HepG2 (cell line): ENCODE measurements at regions not wholly inside any gene's neighbourhood (a gene's known extent, or its start where the extent isn't known, plus 50 kb on each side); places are given as distances from the start of the nearest gene placed in this dataset.

Experiments used
- ATAC-seq: fragments of 200-7000 bp; cut with Tn5 transposase; 3 replicates; pipeline ENCODE4 v1.9.1; 2020; ENCODE audit warnings: mild to moderate bottlenecking, moderate library complexity
- BruUV-seq: library from RNA; stranded (reverse); fragments of 400-500 nt; replicated peaks from 2 replicates; lab custom pipeline; 2021; lab: Mats Ljungman, UMichigan
- CTCF ChIA-PET: fragments of 300-600 bp; formaldehyde crosslinking; extraction: SDS; loops from one replicate; lab custom pipeline; 2021; ENCODE audit warnings: low total read pairs, inconsistent platforms, low intra/inter-chr PET ratio; lab: Yijun Ruan, JAX
- POLR2A ChIA-PET: fragments of 350-600 bp; sonication (Branson Sonifier 250); formaldehyde crosslinking; loops from one replicate; lab custom pipeline; 2020; ENCODE audit warnings: antibody characterized with exemption, inconsistent platforms; lab: Yijun Ruan, JAX
- DNase-seq: peaks from one replicate; pipeline ENCODE4 v3.0.0-alpha.2; 2015; ENCODE audit warnings: low spot score
- FAIRE-seq: peaks from 3 replicates; lab custom pipeline; 2011; peaks lifted over from hg19 to GRCh38; lab: Jason Lieb, UNC
- H2AFZ ChIP-seq: one replicate; pipeline ENCODE4 v1.6.1; 2011; ENCODE audit warnings: low read length, inconsistent platforms
- H3K27ac ChIP-seq: fragments of 300-600 bp; 3 replicates; pipeline ENCODE4 v1.8.0; 2011; ENCODE audit warnings: mixed run types, mild to moderate bottlenecking, mixed read lengths, low read length, inconsistent platforms; ENCODE audit not compliant: insufficient read depth; ENCODE audit errors: extremely low read length
- H3K27me3 ChIP-seq, 2 experiments: fragments of 200-600 bp in 1 of 2; 2 replicates in 1 of 2; 3 replicates in 1 of 2; pipeline versions ENCODE4 v1.6.0 to v1.8.0; 2011; ENCODE audit warnings: low read length in 2 of 2, mild to moderate bottlenecking in 2 of 2, moderate library complexity in 2 of 2, inconsistent platforms in 1 of 2; ENCODE audit not compliant: insufficient read depth in 2 of 2, control insufficient read depth in 1 of 2
- H3K36me3 ChIP-seq, 2 experiments: fragments of 200-600 bp in 1 of 2; replicated peaks in 1 of 2; 2 replicates in 1 of 2; 3 replicates in 1 of 2; pipeline versions ENCODE4 v1.5.1 to v1.8.0; 2011; ENCODE audit warnings: low read length in 2 of 2, inconsistent platforms in 1 of 2; ENCODE audit not compliant: insufficient read depth in 2 of 2, control insufficient read depth in 1 of 2
- H3K4me1 ChIP-seq: 2 replicates; pipeline ENCODE4 v1.5.1; 2012; ENCODE audit warnings: low read length, inconsistent platforms; ENCODE audit not compliant: insufficient read depth
- H3K4me2 ChIP-seq: 2 replicates; pipeline ENCODE4 v1.6.0; 2011; ENCODE audit warnings: low read depth, low read length, inconsistent platforms
- H3K4me3 ChIP-seq, 3 experiments: fragments of 200-600 bp in 1 of 3; sonication (generic), shearing (Covaris generic) in 1 of 3; replicated peaks in 1 of 3; 2 replicates each; pipeline ENCODE4 v1.5.1; 2011 to 2016; ENCODE audit warnings: low read length in 3 of 3, inconsistent platforms in 2 of 3, low read depth in 2 of 3, mild to moderate bottlenecking in 2 of 3, control low read depth in 1 of 3, mixed read lengths in 1 of 3; ENCODE audit not compliant: insufficient read depth in 1 of 3
- H3K79me2 ChIP-seq: one replicate; pipeline ENCODE4 v1.6.1; 2011; ENCODE audit warnings: low read length, inconsistent platforms; ENCODE audit not compliant: insufficient read depth
- H3K9ac ChIP-seq: 2 replicates; pipeline ENCODE4 v1.6.0; 2011; ENCODE audit warnings: mild to moderate bottlenecking, low read depth, low read length, inconsistent platforms; ENCODE audit not compliant: insufficient read depth
- H3K9me3 ChIP-seq: 2 replicates; pipeline ENCODE4 v1.5.1; 2012; ENCODE audit warnings: mild to moderate bottlenecking, low read length
- H4K20me1 ChIP-seq: 2 replicates; pipeline ENCODE4 v1.6.0; 2011; ENCODE audit warnings: inconsistent platforms, mild to moderate bottlenecking, low read length, moderate library complexity; ENCODE audit not compliant: insufficient read depth
- ELF4 ChIP-seq: sonication (generic); formaldehyde crosslinking; IDR thresholded peaks from 2 replicates; pipeline ENCODE4 v1.5.0; 2020; ENCODE audit warnings: missing genetic modification reagents, mild to moderate bottlenecking, moderate library complexity, borderline replicate concordance
- ETV5 ChIP-seq: IDR thresholded peaks from 2 replicates; pipeline ENCODE4 v1.6.1; 2018; ENCODE audit warnings: missing biosample characterization, missing genetic modification reagents, inconsistent platforms, borderline replicate concordance
- HNRNPK ChIP-seq: fragments of 200-400 bp; formaldehyde crosslinking; IDR thresholded peaks from 2 replicates; pipeline ENCODE4 v1.6.1; 2018; ENCODE audit warnings: low read length, low read depth, moderate library complexity, mild to moderate bottlenecking; ENCODE audit not compliant: poor library complexity, severe bottlenecking
- HOXA9 ChIP-seq: sonication (generic); formaldehyde crosslinking; IDR thresholded peaks from 2 replicates; pipeline ENCODE4 v1.8.1; 2022; ENCODE audit warnings: missing genetic modification reagents, mild to moderate bottlenecking, moderate library complexity, borderline replicate concordance
- KLF16 ChIP-seq, 2 experiments: sonication (generic) in 1 of 2; formaldehyde crosslinking in 1 of 2; IDR thresholded peaks; 2 replicates each; pipeline versions ENCODE4 v1.6.1 to v1.8.0; 2016 to 2023; ENCODE audit warnings: missing genetic modification reagents in 2 of 2, missing compliant biosample characterization in 1 of 2
- MAZ ChIP-seq, 2 experiments: sonication (generic) in 1 of 2; formaldehyde crosslinking in 1 of 2; IDR thresholded peaks; 2 replicates each; pipeline versions ENCODE4 v1.5.0 to v1.6.1; 2012 to 2020; ENCODE audit warnings: low read depth in 2 of 2, mild to moderate bottlenecking in 2 of 2, borderline replicate concordance in 1 of 2, improper control_type of control experiment in 1 of 2, low read length in 1 of 2, missing genetic modification reagents in 1 of 2, moderate library complexity in 1 of 2
- NFE2L2 ChIP-seq: fragments of 150-350 bp; IDR thresholded peaks from 2 replicates; pipeline ENCODE4 v1.6.1; 2014; ENCODE audit warnings: low read length
- POGZ ChIP-seq: sonication (generic); formaldehyde crosslinking; IDR thresholded peaks from 2 replicates; pipeline ENCODE4 v1.4.0; 2020; ENCODE audit warnings: mild to moderate bottlenecking, missing genetic modification reagents
- TAF1 ChIP-seq: sonication (generic); formaldehyde crosslinking; IDR thresholded peaks from 2 replicates; pipeline ENCODE4 v1.4.0; 2020; ENCODE audit warnings: missing genetic modification reagents
- ZBTB20 ChIP-seq: sonication (generic); formaldehyde crosslinking; IDR thresholded peaks from 2 replicates; pipeline ENCODE4 v1.8.1; 2023; ENCODE audit warnings: missing genetic modification reagents, low read depth, mild to moderate bottlenecking, borderline replicate concordance
- ZC3H4 ChIP-seq: sonication (generic); formaldehyde crosslinking; IDR thresholded peaks from 2 replicates; pipeline ENCODE4 v1.4.0; 2020; ENCODE audit warnings: missing genetic modification reagents, borderline replicate concordance
- ZNF253 ChIP-seq: sonication (generic); formaldehyde crosslinking; IDR thresholded peaks from 2 replicates; pipeline ENCODE4 v1.8.0; 2022; ENCODE audit warnings: mild to moderate bottlenecking, missing genetic modification reagents, borderline replicate concordance
- ZNF343 ChIP-seq: sonication (generic); formaldehyde crosslinking; IDR thresholded peaks from 2 replicates; pipeline ENCODE4 v1.4.0; 2020; ENCODE audit warnings: mild to moderate bottlenecking, missing genetic modification reagents
- ZNF670 ChIP-seq: sonication (generic); formaldehyde crosslinking; IDR thresholded peaks from 2 replicates; pipeline ENCODE4 v1.8.0; 2022; ENCODE audit warnings: mild to moderate bottlenecking, missing genetic modification reagents, borderline replicate concordance
- ZNF879 ChIP-seq: sonication (generic); formaldehyde crosslinking; IDR thresholded peaks from 2 replicates; pipeline ENCODE4 v1.8.1; 2023; ENCODE audit warnings: missing genetic modification reagents
- ZSCAN25 ChIP-seq: sonication (generic); formaldehyde crosslinking; IDR thresholded peaks from 2 replicates; pipeline ENCODE4 v1.8.0; 2022; ENCODE audit warnings: mild to moderate bottlenecking, missing genetic modification reagents
- in situ Hi-C: cut with HindIII; loops from 2 replicates; pipeline ENCODE4 v1.10.0; 2017; ENCODE audit warnings: low pct_unique_long_range_greater_than_20kb; ENCODE audit not compliant: extremely low pct_ligation_motif_present
- intact Hi-C: fragments of 100-400 bp; cut with micrococcal nuclease; formaldehyde crosslinking; loops from one replicate; pipeline ENCODE4 v1.10.0; 2022; ENCODE audit not compliant: unreplicated experiment
- TF ChIP-seq, protein P1 (sequence below): sonication (generic); IDR thresholded peaks from 2 replicates; pipeline ENCODE4 v1.6.1; 2016; ENCODE audit warnings: low read depth, borderline replicate concordance
- TF ChIP-seq, protein P2 (sequence below): sonication (generic); formaldehyde crosslinking; IDR thresholded peaks from 2 replicates; pipeline ENCODE4 v1.4.0; 2020; ENCODE audit warnings: missing genetic modification reagents
- TF ChIP-seq, protein P3 (sequence below): sonication (generic); formaldehyde crosslinking; IDR thresholded peaks from 2 replicates; pipeline ENCODE4 v1.4.0; 2020; ENCODE audit warnings: missing genetic modification reagents, borderline replicate concordance

DNA sequence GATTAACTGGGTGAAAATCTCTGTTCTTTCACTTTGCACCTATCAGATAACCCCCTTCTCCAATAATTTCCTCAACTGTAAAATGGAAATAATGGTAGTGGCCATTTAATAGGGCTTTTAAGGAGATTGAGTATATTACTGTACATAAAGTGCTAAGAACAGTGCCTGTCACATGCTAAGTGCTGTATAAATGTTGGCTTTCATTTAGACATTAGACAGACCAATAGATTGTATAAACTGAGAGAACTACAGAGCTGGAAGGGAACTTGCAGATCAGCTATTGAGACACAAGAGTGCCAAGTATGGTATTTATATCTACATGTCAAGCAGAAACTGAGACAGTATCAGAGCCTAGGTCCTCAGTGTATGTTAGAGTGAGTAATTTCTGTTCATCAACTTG lies 934.7 kb downstream of the PLA2G4A start:
- ChIA-PET CTCF (no interaction called here), POLR2A (no interaction called here)
- in situ Hi-C loops, result no loop called here
- H2AFZ ChIP-seq, result no peak overlapping the region
- ATAC-seq, result no peak
- no peaks in the 10 kb centered on the region for H3K27me3 ChIP-seq
- H4K20me1 ChIP-seq, result no peaks in the 10 kb centered on the region
- DNase-seq, result no peak
- H3K4me3 ChIP-seq, result no peak overlapping the region
- H3K79me2 ChIP-seq, result no peaks in the 10 kb centered on the region
- H3K4me1 ChIP-seq, result no peaks in the 10 kb centered on the region
- intact Hi-C loops, result no loop called here
- H3K9me3 ChIP-seq, result no peaks in the 10 kb centered on the region
- TF ChIP-seq, protein P1, sequence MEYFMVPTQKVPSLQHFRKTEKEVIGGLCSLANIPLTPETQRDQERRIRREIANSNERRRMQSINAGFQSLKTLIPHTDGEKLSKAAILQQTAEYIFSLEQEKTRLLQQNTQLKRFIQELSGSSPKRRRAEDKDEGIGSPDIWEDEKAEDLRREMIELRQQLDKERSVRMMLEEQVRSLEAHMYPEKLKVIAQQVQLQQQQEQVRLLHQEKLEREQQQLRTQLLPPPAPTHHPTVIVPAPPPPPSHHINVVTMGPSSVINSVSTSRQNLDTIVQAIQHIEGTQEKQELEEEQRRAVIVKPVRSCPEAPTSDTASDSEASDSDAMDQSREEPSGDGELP, result no peak
- TF ChIP-seq ZNF670 (CRISPR knock-in tag) (no peak), ZSCAN25 (no peak), ZC3H4 (CRISPR knock-in tag) (no peak), ETV5 (CRISPR knock-in tag) (no peak), ZNF253 (no peak), NFE2L2 (no peak), KLF16 (CRISPR knock-in tag; IDR thresholded peaks at IDR 0.05) (no peak), ZBTB20 (CRISPR knock-in tag) (no peak), HNRNPK (no peak), ZNF343 (CRISPR knock-in tag) (no peak), HOXA9 (CRISPR knock-in tag) (no peak), ELF4 (CRISPR knock-in tag) (no peak), POGZ (CRISPR knock-in tag) (no peak), TAF1 (CRISPR knock-in tag) (no peak), ZNF879 (CRISPR knock-in tag) (no peak), MAZ (IDR thresholded peaks at IDR 0.05; ENCODE audit: borderline replicate concordance, low read depth, low read length) (no peak), MAZ (CRISPR knock-in tag; IDR thresholded peaks at IDR 0.05; ENCODE audit: low read depth) (no peak)
- TF ChIP-seq, protein P2, sequence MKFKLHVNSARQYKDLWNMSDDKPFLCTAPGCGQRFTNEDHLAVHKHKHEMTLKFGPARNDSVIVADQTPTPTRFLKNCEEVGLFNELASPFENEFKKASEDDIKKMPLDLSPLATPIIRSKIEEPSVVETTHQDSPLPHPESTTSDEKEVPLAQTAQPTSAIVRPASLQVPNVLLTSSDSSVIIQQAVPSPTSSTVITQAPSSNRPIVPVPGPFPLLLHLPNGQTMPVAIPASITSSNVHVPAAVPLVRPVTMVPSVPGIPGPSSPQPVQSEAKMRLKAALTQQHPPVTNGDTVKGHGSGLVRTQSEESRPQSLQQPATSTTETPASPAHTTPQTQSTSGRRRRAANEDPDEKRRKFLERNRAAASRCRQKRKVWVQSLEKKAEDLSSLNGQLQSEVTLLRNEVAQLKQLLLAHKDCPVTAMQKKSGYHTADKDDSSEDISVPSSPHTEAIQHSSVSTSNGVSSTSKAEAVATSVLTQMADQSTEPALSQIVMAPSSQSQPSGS (CRISPR knock-in tag), result no peak
- TF ChIP-seq, protein P3, sequence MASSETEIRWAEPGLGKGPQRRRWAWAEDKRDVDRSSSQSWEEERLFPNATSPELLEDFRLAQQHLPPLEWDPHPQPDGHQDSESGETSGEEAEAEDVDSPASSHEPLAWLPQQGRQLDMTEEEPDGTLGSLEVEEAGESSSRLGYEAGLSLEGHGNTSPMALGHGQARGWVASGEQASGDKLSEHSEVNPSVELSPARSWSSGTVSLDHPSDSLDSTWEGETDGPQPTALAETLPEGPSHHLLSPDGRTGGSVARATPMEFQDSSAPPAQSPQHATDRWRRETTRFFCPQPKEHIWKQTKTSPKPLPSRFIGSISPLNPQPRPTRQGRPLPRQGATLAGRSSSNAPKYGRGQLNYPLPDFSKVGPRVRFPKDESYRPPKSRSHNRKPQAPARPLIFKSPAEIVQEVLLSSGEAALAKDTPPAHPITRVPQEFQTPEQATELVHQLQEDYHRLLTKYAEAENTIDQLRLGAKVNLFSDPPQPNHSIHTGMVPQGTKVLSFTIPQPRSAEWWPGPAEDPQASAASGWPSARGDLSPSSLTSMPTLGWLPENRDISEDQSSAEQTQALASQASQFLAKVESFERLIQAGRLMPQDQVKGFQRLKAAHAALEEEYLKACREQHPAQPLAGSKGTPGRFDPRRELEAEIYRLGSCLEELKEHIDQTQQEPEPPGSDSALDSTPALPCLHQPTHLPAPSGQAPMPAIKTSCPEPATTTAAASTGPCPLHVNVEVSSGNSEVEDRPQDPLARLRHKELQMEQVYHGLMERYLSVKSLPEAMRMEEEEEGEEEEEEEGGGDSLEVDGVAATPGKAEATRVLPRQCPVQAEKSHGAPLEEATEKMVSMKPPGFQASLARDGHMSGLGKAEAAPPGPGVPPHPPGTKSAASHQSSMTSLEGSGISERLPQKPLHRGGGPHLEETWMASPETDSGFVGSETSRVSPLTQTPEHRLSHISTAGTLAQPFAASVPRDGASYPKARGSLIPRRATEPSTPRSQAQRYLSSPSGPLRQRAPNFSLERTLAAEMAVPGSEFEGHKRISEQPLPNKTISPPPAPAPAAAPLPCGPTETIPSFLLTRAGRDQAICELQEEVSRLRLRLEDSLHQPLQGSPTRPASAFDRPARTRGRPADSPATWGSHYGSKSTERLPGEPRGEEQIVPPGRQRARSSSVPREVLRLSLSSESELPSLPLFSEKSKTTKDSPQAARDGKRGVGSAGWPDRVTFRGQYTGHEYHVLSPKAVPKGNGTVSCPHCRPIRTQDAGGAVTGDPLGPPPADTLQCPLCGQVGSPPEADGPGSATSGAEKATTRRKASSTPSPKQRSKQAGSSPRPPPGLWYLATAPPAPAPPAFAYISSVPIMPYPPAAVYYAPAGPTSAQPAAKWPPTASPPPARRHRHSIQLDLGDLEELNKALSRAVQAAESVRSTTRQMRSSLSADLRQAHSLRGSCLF (CRISPR knock-in tag), result no peak
- no peak overlapping the region for H3K27ac ChIP-seq
- no peak overlapping the region for H3K4me2 ChIP-seq
- no peak overlapping the region for H3K9ac ChIP-seq
- BruUV-seq, result no TSS peak
- no peaks in the 10 kb centered on the region for H3K36me3 ChIP-seq
- FAIRE-seq, result no peak
